Hepatocyte (in vitro differentiated cells): ENCODE measurements at regions not wholly inside any gene's neighbourhood (a gene's known extent, or its start where the extent isn't known, plus 50 kb on each side); places are given as distances from the start of the nearest gene placed in this dataset.

Experiments
- DNase-seq: peaks from one replicate; pipeline ENCODE4 v3.0.0-alpha.2; 2016; ENCODE audit warnings: low spot score
- H2AFZ ChIP-seq: fragments of 200-600 bp; sonication (generic); 2 replicates; pipeline ENCODE4 v1.6.0; 2016; ENCODE audit warnings: antibody characterized with exemption, mild to moderate bottlenecking
- H3K27ac ChIP-seq: fragments of 200-600 bp; sonication (generic); 2 replicates; pipeline ENCODE4 v1.5.1; 2016; ENCODE audit warnings: mild to moderate bottlenecking
- H3K27me3 ChIP-seq: fragments of 200-600 bp; sonication (generic); 2 replicates; pipeline ENCODE4 v1.6.1; 2016
- H3K36me3 ChIP-seq: fragments of 200-600 bp; sonication (generic); replicated peaks from 2 replicates; pipeline ENCODE4 v1.5.1; 2016; ENCODE audit warnings: low read depth; ENCODE audit not compliant: insufficient read depth
- H3K4me1 ChIP-seq: fragments of 200-600 bp; sonication (generic); 2 replicates; pipeline ENCODE4 v1.5.1; 2016; ENCODE audit warnings: mild to moderate bottlenecking, moderate library complexity; ENCODE audit not compliant: insufficient read depth
- H3K4me2 ChIP-seq: fragments of 200-600 bp; sonication (generic); 2 replicates; pipeline ENCODE4 v1.6.0; 2016
- H3K4me3 ChIP-seq: fragments of 200-600 bp; sonication (generic); 2 replicates; pipeline ENCODE4 v1.5.1; 2016; ENCODE audit warnings: mild to moderate bottlenecking
- H3K79me2 ChIP-seq: fragments of 200-600 bp; sonication (generic); 2 replicates; pipeline ENCODE4 v1.6.0; 2017; ENCODE audit warnings: mild to moderate bottlenecking
- H3K9me2 ChIP-seq: fragments of 200-600 bp; sonication (generic); replicated peaks from 2 replicates; pipeline ENCODE4 v1.6.0; 2017; ENCODE audit warnings: mild to moderate bottlenecking; ENCODE audit not compliant: insufficient read depth
- H3K9me3 ChIP-seq: fragments of 200-600 bp; sonication (generic); 2 replicates; pipeline ENCODE4 v1.5.1; 2016; ENCODE audit warnings: low read depth, mild to moderate bottlenecking
- H4K20me1 ChIP-seq: fragments of 200-600 bp; sonication (generic); 2 replicates; pipeline ENCODE4 v1.6.0; 2016; ENCODE audit warnings: mild to moderate bottlenecking; ENCODE audit not compliant: insufficient read depth, poor library complexity, severe bottlenecking
- EZH2 ChIP-seq: fragments of 200-600 bp; sonication (generic); IDR thresholded peaks from 2 replicates; pipeline ENCODE4 v1.6.1; 2016; ENCODE audit warnings: antibody characterized with exemption, mild to moderate bottlenecking, borderline replicate concordance
- EZH2phosphoT487 ChIP-seq: fragments of 200-600 bp; sonication (generic); IDR thresholded peaks from one replicate; pipeline ENCODE4 v1.6.1; 2018; ENCODE audit warnings: antibody characterized with exemption, mild to moderate bottlenecking, low read depth, moderate library complexity; ENCODE audit not compliant: unreplicated experiment, severe bottlenecking
- WGBS: methylation state at CpG from one replicate; pipeline ENCODE4 v1.1.6; 2016; ENCODE audit warnings: low lambda C conversion rate; ENCODE audit errors: missing lambda C conversion rate; 5-methylcytosine and 5-hydroxymethylcytosine counted together
- TF ChIP-seq, protein P1 (sequence below): fragments of 200-600 bp; sonication (generic); IDR thresholded peaks from 2 replicates; pipeline ENCODE4 v1.5.1; 2016; ENCODE audit warnings: antibody characterized with exemption, mild to moderate bottlenecking; ENCODE audit not compliant: poor library complexity

DNA sequence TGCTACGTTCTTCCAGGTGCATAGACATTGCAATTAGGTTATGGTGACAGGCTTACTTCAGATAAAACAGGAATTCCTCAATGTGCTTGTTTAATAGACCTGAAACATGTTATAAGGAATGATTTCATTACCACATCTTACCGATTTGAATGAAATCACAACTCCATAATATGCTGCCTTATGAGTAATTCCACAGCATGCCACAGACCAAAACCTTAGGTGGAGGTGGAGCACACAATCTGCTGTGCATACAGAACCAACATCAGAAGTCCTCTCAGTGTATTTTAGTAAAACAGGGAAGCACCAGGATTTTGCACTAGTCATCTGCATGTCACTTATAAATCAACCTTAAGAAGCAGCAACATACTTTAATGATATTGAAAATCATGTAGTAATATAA, 148.9 kb upstream of the TSHZ2 start:
- WGBS = 82% methylated on average over 2 of the region's 2 CpGs
- no peaks in the 10 kb centered on the region for H3K79me2 ChIP-seq

DNA sequence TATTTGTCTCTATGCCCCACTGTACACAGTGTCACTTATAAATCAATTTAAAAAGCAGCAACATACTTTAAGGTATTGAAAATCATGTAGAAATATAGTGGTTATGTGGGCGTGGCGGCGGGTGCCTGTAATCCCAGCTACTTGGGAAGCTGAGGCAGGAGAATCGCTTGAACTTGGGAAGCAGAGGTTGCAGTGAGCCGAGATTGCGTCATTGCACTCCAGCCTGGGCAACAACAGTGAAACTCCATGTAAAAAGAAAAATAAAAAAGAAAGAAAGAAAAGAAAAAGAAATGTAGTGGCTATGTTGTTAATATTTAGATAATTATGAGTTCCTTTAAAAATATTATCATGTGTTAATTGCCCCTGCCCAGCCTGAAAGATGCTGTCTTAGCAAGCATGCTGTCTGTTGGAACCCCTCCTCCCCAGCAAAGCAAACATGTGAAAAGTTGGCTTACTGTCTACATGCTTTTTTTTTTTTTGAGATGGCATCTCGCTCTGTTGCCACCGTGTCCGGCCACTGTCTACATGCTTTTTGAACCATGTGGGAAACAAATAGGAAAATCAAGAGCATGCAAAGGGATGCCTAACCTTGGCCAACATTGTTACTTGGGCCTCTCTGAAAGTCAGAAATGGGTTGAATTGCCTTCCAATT, 151.4 kb upstream of the TSHZ2 start:
- no peak for TF ChIP-seq EZH2
- TF ChIP-seq EZH2phosphoT487 = no peak
- TF ChIP-seq, protein P1, sequence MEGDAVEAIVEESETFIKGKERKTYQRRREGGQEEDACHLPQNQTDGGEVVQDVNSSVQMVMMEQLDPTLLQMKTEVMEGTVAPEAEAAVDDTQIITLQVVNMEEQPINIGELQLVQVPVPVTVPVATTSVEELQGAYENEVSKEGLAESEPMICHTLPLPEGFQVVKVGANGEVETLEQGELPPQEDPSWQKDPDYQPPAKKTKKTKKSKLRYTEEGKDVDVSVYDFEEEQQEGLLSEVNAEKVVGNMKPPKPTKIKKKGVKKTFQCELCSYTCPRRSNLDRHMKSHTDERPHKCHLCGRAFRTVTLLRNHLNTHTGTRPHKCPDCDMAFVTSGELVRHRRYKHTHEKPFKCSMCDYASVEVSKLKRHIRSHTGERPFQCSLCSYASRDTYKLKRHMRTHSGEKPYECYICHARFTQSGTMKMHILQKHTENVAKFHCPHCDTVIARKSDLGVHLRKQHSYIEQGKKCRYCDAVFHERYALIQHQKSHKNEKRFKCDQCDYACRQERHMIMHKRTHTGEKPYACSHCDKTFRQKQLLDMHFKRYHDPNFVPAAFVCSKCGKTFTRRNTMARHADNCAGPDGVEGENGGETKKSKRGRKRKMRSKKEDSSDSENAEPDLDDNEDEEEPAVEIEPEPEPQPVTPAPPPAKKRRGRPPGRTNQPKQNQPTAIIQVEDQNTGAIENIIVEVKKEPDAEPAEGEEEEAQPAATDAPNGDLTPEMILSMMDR = no peak
- WGBS = 94% methylated on average over 9 of the region's 9 CpGs
- no peak overlapping the region for H3K4me3 ChIP-seq
- no peaks in the 10 kb centered on the region for H3K9me2 ChIP-seq
- no peaks in the 10 kb centered on the region for H3K79me2 ChIP-seq
- H3K36me3 ChIP-seq = no peaks in the 10 kb centered on the region
- no peak overlapping the region for H3K27ac ChIP-seq
- no peaks in the 10 kb centered on the region for H3K4me1 ChIP-seq
- H2AFZ ChIP-seq = no peak overlapping the region
- no peaks in the 10 kb centered on the region for H3K9me3 ChIP-seq
- H4K20me1 ChIP-seq = no peaks in the 10 kb centered on the region
- H3K27me3 ChIP-seq = no peaks in the 10 kb centered on the region
- DNase-seq = no peak
- H3K4me2 ChIP-seq = no peak overlapping the region

More for the DNA sequence above, 148.9 kb upstream of the TSHZ2 start:
- H3K4me3 ChIP-seq = no peak overlapping the region
- no peaks in the 10 kb centered on the region for H3K27me3 ChIP-seq
- no peaks in the 10 kb centered on the region for H3K9me2 ChIP-seq
- no peak overlapping the region for H2AFZ ChIP-seq
- no peak overlapping the region for H3K4me2 ChIP-seq
- no peak for DNase-seq
- TF ChIP-seq EZH2 (no peak), EZH2phosphoT487 (no peak)
- TF ChIP-seq, protein P1 = no peak
- no peaks in the 10 kb centered on the region for H3K4me1 ChIP-seq
- H3K27ac ChIP-seq = no peak overlapping the region
- no peaks in the 10 kb centered on the region for H3K36me3 ChIP-seq
- no peaks in the 10 kb centered on the region for H3K9me3 ChIP-seq
- no peaks in the 10 kb centered on the region for H4K20me1 ChIP-seq

DNA sequence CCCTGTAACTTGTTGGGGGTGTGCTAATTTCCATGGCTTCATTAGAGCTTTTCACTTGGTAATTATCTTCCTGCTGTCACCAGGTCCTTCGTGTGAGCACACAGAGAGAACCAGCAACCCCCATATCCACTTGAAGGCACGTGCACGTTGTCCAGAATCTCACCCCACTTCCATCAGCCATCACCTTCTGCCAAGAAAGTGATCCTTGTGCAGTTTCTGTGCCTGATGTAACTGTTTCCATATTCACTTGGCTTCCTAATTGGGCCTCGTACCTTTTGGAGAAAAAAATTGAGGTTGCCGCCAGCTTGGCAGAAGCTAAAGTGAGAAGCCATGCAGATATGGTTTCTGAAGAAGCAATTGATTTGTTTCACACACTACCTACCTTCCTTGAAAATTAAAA, 153.7 kb upstream of the TSHZ2 start:
- Histone ChIP-seq H3K27ac (no peak overlapping the region), H3K79me2 (no peaks in the 10 kb centered on the region), H3K4me1 (no peaks in the 10 kb centered on the region), H3K27me3 (no peaks in the 10 kb centered on the region), H3K4me2 (no peak overlapping the region), H3K9me3 (no peaks in the 10 kb centered on the region), H3K9me2 (no peaks in the 10 kb centered on the region), H3K4me3 (no peak overlapping the region), H2AFZ (no peak overlapping the region), H4K20me1 (no peaks in the 10 kb centered on the region), H3K36me3 (no peaks in the 10 kb centered on the region)
- 93% methylated on average over 5 of the region's 5 CpGs for WGBS
- TF ChIP-seq EZH2 = no peak
- TF ChIP-seq, protein P1 = no peak
- TF ChIP-seq EZH2phosphoT487 = no peak
- no peak for DNase-seq

DNA sequence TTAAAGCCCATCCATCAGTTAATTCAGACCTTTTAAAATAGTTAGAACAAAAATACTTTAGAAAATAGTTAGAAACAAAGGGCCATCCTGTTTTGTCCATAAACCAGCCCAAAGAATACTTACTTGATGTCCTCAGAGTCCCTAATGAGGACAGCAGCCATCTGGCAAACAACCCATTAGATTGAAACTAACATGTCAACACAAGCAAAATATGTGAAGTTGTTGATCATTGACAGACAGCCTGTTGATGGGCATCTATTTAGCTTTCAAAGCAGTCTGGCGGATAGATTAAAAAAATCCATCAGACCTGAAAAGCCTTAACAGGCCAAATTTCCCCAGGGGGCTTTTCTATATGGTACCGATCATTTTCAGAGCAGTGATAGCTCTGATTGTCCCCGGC, 154.2 kb upstream of the TSHZ2 start:
- Histone ChIP-seq H3K9me3 (no peaks in the 10 kb centered on the region), H3K27ac (no peak overlapping the region), H3K9me2 (no peaks in the 10 kb centered on the region), H4K20me1 (no peaks in the 10 kb centered on the region), H3K79me2 (no peaks in the 10 kb centered on the region), H3K36me3 (no peaks in the 10 kb centered on the region), H3K27me3 (no peaks in the 10 kb centered on the region), H2AFZ (no peak overlapping the region), H3K4me3 (no peak overlapping the region), H3K4me2 (no peak overlapping the region), H3K4me1 (no peaks in the 10 kb centered on the region)
- DNase-seq = no peak
- TF ChIP-seq EZH2phosphoT487 (no peak), EZH2 (no peak)
- TF ChIP-seq, protein P1 = no peak
- 94% methylated on average over 3 of the region's 3 CpGs for WGBS
